Mammary epithelial cell (primary cell): ENCODE measurements at regions not wholly inside any gene's neighbourhood (a gene's known extent, or its start where the extent isn't known, plus 50 kb on each side); places are given as distances from the start of the nearest gene placed in this dataset.
"Not testable (repeated sequence)": the region's sequence is repeated elsewhere in the genome, so short reads cannot be mapped to it uniquely, and the experiment has no call there.

ENCODE experiments used
- CTCF ChIP-seq, 2 donors: IDR thresholded peaks in 1 of 2; conservative IDR thresholded peaks in 1 of 2; 2 replicates each; pipeline ENCODE4 v1.5.1; 2011 to 2012; ENCODE audit warnings: inconsistent platforms in 2 of 2, low read length in 2 of 2, mild to moderate bottlenecking in 2 of 2, control low read depth in 1 of 2, low read depth in 1 of 2; ENCODE audit not compliant: insufficient read depth in 1 of 2; ENCODE audit errors: extremely low read depth in 1 of 2
- EZH2 ChIP-seq: IDR thresholded peaks from 2 replicates; pipeline ENCODE4 v1.6.1; 2012; ENCODE audit warnings: low read length, inconsistent platforms, borderline replicate concordance

GRCh38 chr9:39534897-39535296 lies 179.4 kb downstream of the SPATA31A1 start:
- TF ChIP-seq EZH2; CTCF (conservative IDR thresholded peaks at IDR 0.05 in 1 of 2, IDR thresholded peaks at IDR 0.05 in 1 of 2; ENCODE audit: extremely low read depth in 1 of 2, insufficient read depth in 1 of 2, low read depth in 1 of 2, low read length in 2 of 2): not testable (repeated sequence)
